Astrocyte (in vitro differentiated cells and primary cell): ENCODE measurements at regions not wholly inside any gene's neighbourhood (a gene's known extent, or its start where the extent isn't known, plus 50 kb on each side); places are given as distances from the start of the nearest gene placed in this dataset.

Experiments used
- DNase-seq: peaks from one replicate; pipeline ENCODE4 v3.0.0-alpha.2; 2010; ENCODE audit warnings: low read depth
- FAIRE-seq: peaks from 2 replicates; lab custom pipeline; 2011; peaks lifted over from hg19 to GRCh38; lab: Jason Lieb, UNC
- H2AFZ ChIP-seq: 2 replicates; pipeline ENCODE4 v1.6.0; 2012; ENCODE audit warnings: low read depth, low read length, inconsistent platforms
- H3K27ac ChIP-seq: 2 replicates; pipeline ENCODE4 v1.5.1; 2011; ENCODE audit warnings: low read depth, low read length, inconsistent platforms
- H3K27me3 ChIP-seq: 2 replicates; pipeline ENCODE4 v1.6.0; 2011; ENCODE audit warnings: low read length, inconsistent platforms; ENCODE audit not compliant: insufficient read depth
- H3K36me3 ChIP-seq: 2 replicates; pipeline ENCODE4 v1.5.1; 2011; ENCODE audit warnings: low read length, inconsistent platforms; ENCODE audit not compliant: insufficient read depth
- H3K4me1 ChIP-seq: 2 replicates; pipeline ENCODE4 v1.5.1; 2011; ENCODE audit warnings: low read length, inconsistent platforms; ENCODE audit not compliant: insufficient read depth
- H3K4me2 ChIP-seq: 2 replicates; pipeline ENCODE4 v1.6.0; 2012; ENCODE audit warnings: low read length, inconsistent platforms
- H3K4me3 ChIP-seq: 2 replicates; pipeline ENCODE4 v1.5.1; 2011; ENCODE audit warnings: low read depth, mild to moderate bottlenecking, low read length, inconsistent platforms; ENCODE audit not compliant: insufficient read depth
- H3K79me2 ChIP-seq: 2 replicates; pipeline ENCODE4 v1.6.0; 2012; ENCODE audit warnings: mild to moderate bottlenecking, low read length, inconsistent platforms; ENCODE audit not compliant: insufficient read depth
- H3K9ac ChIP-seq: 2 replicates; pipeline ENCODE4 v1.6.0; 2012; ENCODE audit warnings: mild to moderate bottlenecking, low read length, inconsistent platforms
- H3K9me3 ChIP-seq: 2 replicates; pipeline ENCODE4 v1.5.1; 2012; ENCODE audit warnings: low read depth, mild to moderate bottlenecking, low read length, inconsistent platforms; ENCODE audit not compliant: insufficient read depth
- H4K20me1 ChIP-seq: 2 replicates; pipeline ENCODE4 v1.6.0; 2012; ENCODE audit warnings: low read length, inconsistent platforms; ENCODE audit not compliant: insufficient read depth
- H3K27ac Mint-ChIP-seq: one replicate; pipeline ENCODE4 v1.8.0; 2021; ENCODE audit warnings: mild to moderate bottlenecking, mixed read lengths; ENCODE audit not compliant: unreplicated experiment
- H3K27me3 Mint-ChIP-seq: one replicate; pipeline ENCODE4 v1.8.0; 2021; ENCODE audit warnings: low read depth, mixed read lengths; ENCODE audit not compliant: unreplicated experiment
- H3K36me3 Mint-ChIP-seq: one replicate; pipeline ENCODE4 v1.8.0; 2021; ENCODE audit warnings: low read depth, mixed read lengths; ENCODE audit not compliant: unreplicated experiment
- H3K4me1 Mint-ChIP-seq: one replicate; pipeline ENCODE4 v1.8.0; 2021; ENCODE audit warnings: low read depth, mixed read lengths; ENCODE audit not compliant: unreplicated experiment
- H3K4me3 Mint-ChIP-seq: one replicate; pipeline ENCODE4 v1.8.0; 2021; ENCODE audit warnings: mild to moderate bottlenecking, moderate library complexity, mixed read lengths; ENCODE audit not compliant: unreplicated experiment
- H3K9me3 Mint-ChIP-seq: one replicate; pipeline ENCODE4 v1.8.0; 2021; ENCODE audit warnings: mild to moderate bottlenecking, mixed read lengths; ENCODE audit not compliant: unreplicated experiment
- CTCF ChIP-seq: IDR thresholded peaks from 2 replicates; pipeline ENCODE4 v1.5.1; 2011; ENCODE audit warnings: low read depth, mild to moderate bottlenecking, inconsistent platforms, low read length, moderate library complexity; ENCODE audit not compliant: insufficient read depth
- EZH2 ChIP-seq: IDR thresholded peaks from 2 replicates; pipeline ENCODE4 v1.6.1; 2012; ENCODE audit warnings: mild to moderate bottlenecking, low read length, inconsistent platforms; ENCODE audit not compliant: insufficient read depth

- Histone ChIP-seq H3K9ac (no peak overlapping the region), H3K27ac (no peak overlapping the region), H3K4me2 (no peak overlapping the region), H3K36me3 (no peaks in the 10 kb centered on the region), H3K9me3 (no peaks in the 10 kb centered on the region), H3K27me3 (no peaks in the 10 kb centered on the region), H2AFZ (no peak overlapping the region), H3K4me3 (no peak overlapping the region), H3K4me1 (no peaks in the 10 kb centered on the region), H4K20me1 (no peaks in the 10 kb centered on the region), H3K79me2 (no peaks in the 10 kb centered on the region)
- H3K27ac Mint-ChIP-seq, result no peak overlapping the region
- no peak for TF ChIP-seq CTCF
- no peak for TF ChIP-seq EZH2
- FAIRE-seq (no peak), DNase-seq (no peak)
- H3K4me1 Mint-ChIP-seq, result no peaks in the 10 kb centered on the region
- H3K36me3 Mint-ChIP-seq, result no peaks in the 10 kb centered on the region
- H3K4me3 Mint-ChIP-seq, result no peak overlapping the region
- no peaks in the 10 kb centered on the region for H3K27me3 Mint-ChIP-seq
- no peaks in the 10 kb centered on the region for H3K9me3 Mint-ChIP-seq
These were observed 116.7 kb upstream of the CAND1 start for GRCh38 chr12:67152451-67152850.

- Histone ChIP-seq H3K9ac (no peak overlapping the region), H3K27ac (no peak overlapping the region), H3K4me3 (no peak overlapping the region), H3K79me2 (no peaks in the 10 kb centered on the region), H3K36me3 (no peaks in the 10 kb centered on the region), H3K4me2 (no peak overlapping the region), H3K27me3 (no peaks in the 10 kb centered on the region), H4K20me1 (no peaks in the 10 kb centered on the region), H2AFZ (no peak overlapping the region), H3K9me3 (no peaks in the 10 kb centered on the region), H3K4me1 (no peaks in the 10 kb centered on the region)
- no peak overlapping the region for H3K4me3 Mint-ChIP-seq
- H3K9me3 Mint-ChIP-seq, result no peaks in the 10 kb centered on the region
- H3K36me3 Mint-ChIP-seq, result no peaks in the 10 kb centered on the region
- H3K27ac Mint-ChIP-seq, result no peak overlapping the region
- H3K4me1 Mint-ChIP-seq, result no peaks in the 10 kb centered on the region
- FAIRE-seq, result no peak
- H3K27me3 Mint-ChIP-seq, result no peaks in the 10 kb centered on the region
- no peak for DNase-seq
- no peak for TF ChIP-seq CTCF
These were observed 114.3 kb upstream of the CAND1 start for GRCh38 chr12:67154901-67155300.

GRCh38 chr12:67155863-67156262, 113.3 kb upstream of the CAND1 start:
- H3K9me3 ChIP-seq, result no peaks in the 10 kb centered on the region
- H3K4me1 ChIP-seq, result no peaks in the 10 kb centered on the region
- no peaks in the 10 kb centered on the region for H4K20me1 ChIP-seq
- Mint-ChIP-seq H3K9me3 (no peaks in the 10 kb centered on the region), H3K27ac (no peak overlapping the region), H3K36me3 (no peaks in the 10 kb centered on the region), H3K27me3 (no peaks in the 10 kb centered on the region), H3K4me3 (peak overlapping the region; percentile 47), H3K4me1 (no peaks in the 10 kb centered on the region)
- H2AFZ ChIP-seq, result no peak overlapping the region
- H3K27me3 ChIP-seq, result no peaks in the 10 kb centered on the region
- no peak for TF ChIP-seq CTCF
- TF ChIP-seq EZH2, result no peak
- FAIRE-seq (no peak), DNase-seq (peak; percentile 26)
- H3K27ac ChIP-seq, result no peak overlapping the region
- H3K9ac ChIP-seq, result no peak overlapping the region
- no peaks in the 10 kb centered on the region for H3K79me2 ChIP-seq
- H3K4me3 ChIP-seq, result no peak overlapping the region
- no peaks in the 10 kb centered on the region for H3K36me3 ChIP-seq
- H3K4me2 ChIP-seq, result no peak overlapping the region
